ENCODE measurements at regions not wholly inside any gene's neighbourhood (a gene's known extent, or its start where the extent isn't known, plus 50 kb on each side); places are given as distances from the start of the nearest gene placed in this dataset.

- H3K36me3 ChIP-seq (ENCODE audit: insufficient read depth, low read depth, low read length), result no peaks in the 10 kb centered on the region
- no peak overlapping the region for H3K27ac ChIP-seq (ENCODE audit: low read length)
- H3K9ac ChIP-seq (ENCODE audit: low read depth, low read length), result no peak overlapping the region
- H3K9me3 ChIP-seq (ENCODE audit: insufficient read depth, low read depth, low read length), result no peaks in the 10 kb centered on the region
- H3K4me3 ChIP-seq (ENCODE audit: low read length), result no peak overlapping the region
- no peaks in the 10 kb centered on the region for H3K4me1 ChIP-seq (ENCODE audit: insufficient read depth, low read length)
- H3K27me3 ChIP-seq (ENCODE audit: insufficient read depth, low read length), result no peaks in the 10 kb centered on the region
These were observed 231.7 kb downstream of the MZT1 start for GRCh38 chr13:72495681-72496080.

GRCh38 chr13:72489751-72490150, 237.7 kb downstream of the MZT1 start:
- H3K27me3 ChIP-seq (ENCODE audit: insufficient read depth, low read length), result no peaks in the 10 kb centered on the region
- no peaks in the 10 kb centered on the region for H3K4me1 ChIP-seq (ENCODE audit: insufficient read depth, low read length)
- H3K9me3 ChIP-seq (ENCODE audit: insufficient read depth, low read depth, low read length), result no peaks in the 10 kb centered on the region
- H3K27ac ChIP-seq (ENCODE audit: low read length), result no peak overlapping the region
- no peaks in the 10 kb centered on the region for H3K36me3 ChIP-seq (ENCODE audit: insufficient read depth, low read depth, low read length)
- no peak overlapping the region for H3K4me3 ChIP-seq (ENCODE audit: low read length)
- H3K9ac ChIP-seq (ENCODE audit: low read depth, low read length), result no peak overlapping the region

DNA sequence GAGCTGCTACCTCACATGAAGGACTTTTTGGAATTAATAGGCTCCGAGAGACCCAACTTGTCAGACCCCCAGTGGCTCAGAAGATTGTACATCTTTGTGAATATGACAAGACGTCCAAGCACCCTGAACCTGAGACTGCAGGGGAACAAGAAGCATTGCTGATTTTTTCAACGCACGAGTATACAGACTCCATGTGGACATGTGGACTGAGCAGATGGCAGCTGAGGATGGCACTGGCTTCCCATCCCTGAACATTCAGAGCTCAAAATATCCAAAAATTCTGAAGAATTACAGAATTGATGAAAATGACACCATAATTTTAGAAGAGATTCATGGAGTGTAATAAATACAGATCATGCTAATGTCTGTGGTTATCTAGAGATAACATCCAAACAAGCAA, 254.1 kb downstream of the MZT1 start:
- Histone ChIP-seq H3K27ac (ENCODE audit: low read length) (no peak overlapping the region), H3K4me3 (ENCODE audit: low read length) (no peak overlapping the region), H3K9me3 (ENCODE audit: insufficient read depth, low read depth, low read length) (no peaks in the 10 kb centered on the region), H3K36me3 (ENCODE audit: insufficient read depth, low read depth, low read length) (no peaks in the 10 kb centered on the region), H3K9ac (ENCODE audit: low read depth, low read length) (no peak overlapping the region), H3K4me1 (ENCODE audit: insufficient read depth, low read length) (no peaks in the 10 kb centered on the region), H3K27me3 (ENCODE audit: insufficient read depth, low read length) (no peaks in the 10 kb centered on the region)

- H3K4me1 ChIP-seq (ENCODE audit: insufficient read depth, low read length), result no peaks in the 10 kb centered on the region
- H3K27me3 ChIP-seq (ENCODE audit: insufficient read depth, low read length), result no peaks in the 10 kb centered on the region
These were observed 257.5 kb downstream of the MZT1 start for GRCh38 chr13:72469906-72470305.

GRCh38 chr13:72463561-72463960, 263.9 kb downstream of the MZT1 start:
- H3K4me3 ChIP-seq (ENCODE audit: low read length), result no peak overlapping the region
- H3K27ac ChIP-seq (ENCODE audit: low read length), result no peak overlapping the region
- no peak overlapping the region for H3K9ac ChIP-seq (ENCODE audit: low read depth, low read length)
- no peaks in the 10 kb centered on the region for H3K27me3 ChIP-seq (ENCODE audit: insufficient read depth, low read length)
- H3K36me3 ChIP-seq (ENCODE audit: insufficient read depth, low read depth, low read length), result no peaks in the 10 kb centered on the region
- H3K4me1 ChIP-seq (ENCODE audit: insufficient read depth, low read length), result peaks cover 3% of the 10 kb centered on the region
- H3K9me3 ChIP-seq (ENCODE audit: insufficient read depth, low read depth, low read length), result no peaks in the 10 kb centered on the region

More at GRCh38 chr13:72469906-72470305, 257.5 kb downstream of the MZT1 start:
- Histone ChIP-seq H3K36me3 (ENCODE audit: insufficient read depth, low read depth, low read length) (no peaks in the 10 kb centered on the region), H3K4me3 (ENCODE audit: low read length) (no peak overlapping the region), H3K9me3 (ENCODE audit: insufficient read depth, low read depth, low read length) (no peaks in the 10 kb centered on the region), H3K27ac (ENCODE audit: low read length) (no peak overlapping the region), H3K9ac (ENCODE audit: low read depth, low read length) (no peak overlapping the region)

DNA sequence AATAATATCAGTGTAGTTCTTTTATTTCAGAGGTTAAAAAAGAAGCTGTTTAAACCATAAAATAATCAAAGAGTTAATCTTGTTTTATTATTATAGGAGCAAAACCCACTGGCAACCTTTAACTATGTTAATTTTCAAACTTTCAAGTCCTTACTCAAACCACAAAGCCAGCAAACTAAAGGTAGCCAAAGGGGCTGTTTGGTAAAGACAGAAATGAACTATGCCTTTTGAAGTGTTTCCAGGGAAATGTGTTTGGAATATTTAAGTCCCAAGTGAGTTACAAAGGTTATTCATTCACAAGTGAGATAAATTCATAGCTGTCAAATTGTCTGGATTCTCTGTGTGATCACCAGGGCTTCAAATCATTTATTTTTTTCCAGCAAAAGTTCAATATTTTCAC, 264.7 kb downstream of the MZT1 start:
- Histone ChIP-seq H3K27ac (ENCODE audit: low read length) (no peak overlapping the region), H3K4me1 (ENCODE audit: insufficient read depth, low read length) (peaks cover 7% of the 10 kb centered on the region), H3K4me3 (ENCODE audit: low read length) (no peak overlapping the region), H3K27me3 (ENCODE audit: insufficient read depth, low read length) (no peaks in the 10 kb centered on the region), H3K9ac (ENCODE audit: low read depth, low read length) (no peak overlapping the region), H3K9me3 (ENCODE audit: insufficient read depth, low read depth, low read length) (no peaks in the 10 kb centered on the region), H3K36me3 (ENCODE audit: insufficient read depth, low read depth, low read length) (no peaks in the 10 kb centered on the region)

- no peak overlapping the region for H3K4me3 ChIP-seq (ENCODE audit: low read length)
- H3K36me3 ChIP-seq (ENCODE audit: insufficient read depth, low read depth, low read length), result no peaks in the 10 kb centered on the region
- no peaks in the 10 kb centered on the region for H3K27me3 ChIP-seq (ENCODE audit: insufficient read depth, low read length)
- H3K9ac ChIP-seq (ENCODE audit: low read depth, low read length), result no peak overlapping the region
- H3K27ac ChIP-seq (ENCODE audit: low read length), result no peak overlapping the region
- peaks cover 8% of the 10 kb centered on the region for H3K4me1 ChIP-seq (ENCODE audit: insufficient read depth, low read length)
- no peaks in the 10 kb centered on the region for H3K9me3 ChIP-seq (ENCODE audit: insufficient read depth, low read depth, low read length)
These were observed 265.3 kb downstream of the MZT1 start for GRCh38 chr13:72462166-72462565.

- no peak overlapping the region for H3K9ac ChIP-seq (ENCODE audit: low read depth, low read length)
- peaks cover 8% of the 10 kb centered on the region for H3K4me1 ChIP-seq (ENCODE audit: insufficient read depth, low read length)
- no peak overlapping the region for H3K4me3 ChIP-seq (ENCODE audit: low read length)
- H3K9me3 ChIP-seq (ENCODE audit: insufficient read depth, low read depth, low read length), result no peaks in the 10 kb centered on the region
- H3K36me3 ChIP-seq (ENCODE audit: insufficient read depth, low read depth, low read length), result no peaks in the 10 kb centered on the region
- H3K27me3 ChIP-seq (ENCODE audit: insufficient read depth, low read length), result no peaks in the 10 kb centered on the region
- H3K27ac ChIP-seq (ENCODE audit: low read length), result no peak overlapping the region
These were observed 268.7 kb downstream of the MZT1 start for GRCh38 chr13:72458701-72459100.

DNA sequence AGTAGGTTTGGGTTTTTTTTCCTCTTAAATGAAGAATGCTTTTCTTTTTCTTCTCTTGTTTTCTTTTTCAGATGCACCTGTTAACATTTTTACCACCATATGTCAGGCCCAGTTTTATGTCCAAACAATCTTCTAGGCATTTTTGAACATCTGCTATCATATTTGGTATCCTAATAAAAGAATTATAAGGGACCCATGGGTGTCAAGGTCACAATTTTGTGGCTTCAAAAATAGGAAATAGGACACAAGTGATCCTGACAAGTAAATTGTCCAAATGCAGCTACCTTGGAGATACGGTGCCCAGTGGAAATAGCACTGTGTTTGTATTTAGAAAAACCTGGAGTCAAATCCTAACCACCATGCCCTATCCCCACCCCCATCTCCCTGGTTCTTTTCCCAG, 270.3 kb downstream of the MZT1 start:
- peaks cover 8% of the 10 kb centered on the region for H3K4me1 ChIP-seq (ENCODE audit: insufficient read depth, low read length)
- no peak overlapping the region for H3K9ac ChIP-seq (ENCODE audit: low read depth, low read length)
- H3K4me3 ChIP-seq (ENCODE audit: low read length), result no peak overlapping the region
- H3K27ac ChIP-seq (ENCODE audit: low read length), result no peak overlapping the region
- H3K9me3 ChIP-seq (ENCODE audit: insufficient read depth, low read depth, low read length), result no peaks in the 10 kb centered on the region
- H3K27me3 ChIP-seq (ENCODE audit: insufficient read depth, low read length), result no peaks in the 10 kb centered on the region
- H3K36me3 ChIP-seq (ENCODE audit: insufficient read depth, low read depth, low read length), result no peaks in the 10 kb centered on the region

DNA sequence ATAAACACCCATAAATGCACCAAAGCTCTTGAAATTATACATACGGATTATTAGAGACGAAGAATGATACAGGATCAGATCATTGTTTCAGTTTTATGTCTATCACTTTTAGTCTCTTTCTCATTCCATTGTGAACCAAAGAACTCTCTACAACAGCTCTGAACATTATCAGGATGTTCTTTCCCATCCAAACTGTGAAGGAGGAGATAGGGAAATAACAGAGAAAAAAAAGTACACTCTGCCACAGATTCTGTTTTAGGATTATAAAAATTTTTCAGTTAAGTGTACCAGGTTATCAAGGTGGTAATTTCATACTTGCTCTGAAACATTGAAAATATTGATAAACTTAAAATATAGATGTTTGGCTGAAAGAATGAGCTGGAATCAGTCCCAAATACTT, 270.9 kb downstream of the MZT1 start:
- no peaks in the 10 kb centered on the region for H3K9me3 ChIP-seq (ENCODE audit: insufficient read depth, low read depth, low read length)
- H3K27me3 ChIP-seq (ENCODE audit: insufficient read depth, low read length), result no peaks in the 10 kb centered on the region
- H3K27ac ChIP-seq (ENCODE audit: low read length), result no peak overlapping the region
- no peaks in the 10 kb centered on the region for H3K36me3 ChIP-seq (ENCODE audit: insufficient read depth, low read depth, low read length)
- no peak overlapping the region for H3K9ac ChIP-seq (ENCODE audit: low read depth, low read length)
- no peak overlapping the region for H3K4me3 ChIP-seq (ENCODE audit: low read length)
- peaks cover 8% of the 10 kb centered on the region for H3K4me1 ChIP-seq (ENCODE audit: insufficient read depth, low read length)

DNA sequence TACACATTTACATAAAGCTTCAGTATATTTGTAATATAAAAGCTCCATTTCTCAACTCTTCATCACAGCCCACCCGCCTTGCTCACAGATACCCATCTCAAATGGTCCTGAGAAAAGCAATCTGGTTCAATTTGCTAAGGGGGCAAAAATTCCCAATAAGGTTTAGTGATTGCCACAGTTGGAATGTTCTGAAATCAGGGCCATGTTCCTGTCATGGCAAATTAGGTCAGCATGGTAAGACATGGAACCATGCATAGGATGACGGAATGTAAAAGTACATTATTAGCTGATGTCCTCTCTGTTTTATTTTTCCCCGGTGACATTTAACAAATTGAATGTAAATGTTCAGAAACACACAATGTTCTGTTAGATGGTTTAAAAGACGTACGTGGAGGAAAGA, 274.3 kb downstream of the MZT1 start:
- Histone ChIP-seq H3K36me3 (ENCODE audit: insufficient read depth, low read depth, low read length) (no peaks in the 10 kb centered on the region), H3K9ac (ENCODE audit: low read depth, low read length) (no peak overlapping the region), H3K4me1 (ENCODE audit: insufficient read depth, low read length) (peaks cover 4% of the 10 kb centered on the region; the same call in 1 of the 2 replicates), H3K9me3 (ENCODE audit: insufficient read depth, low read depth, low read length) (peaks cover 4% of the 10 kb centered on the region), H3K4me3 (ENCODE audit: low read length) (no peak overlapping the region), H3K27ac (ENCODE audit: low read length) (no peak overlapping the region), H3K27me3 (ENCODE audit: insufficient read depth, low read length) (no peaks in the 10 kb centered on the region)

- H3K27ac ChIP-seq (ENCODE audit: low read length), result no peak overlapping the region
- no peak overlapping the region for H3K4me3 ChIP-seq (ENCODE audit: low read length)
- H3K36me3 ChIP-seq (ENCODE audit: insufficient read depth, low read depth, low read length), result no peaks in the 10 kb centered on the region
- H3K9ac ChIP-seq (ENCODE audit: low read depth, low read length), result no peak overlapping the region
- no peaks in the 10 kb centered on the region for H3K27me3 ChIP-seq (ENCODE audit: insufficient read depth, low read length)
- peaks cover 11% of the 10 kb centered on the region for H3K9me3 ChIP-seq (ENCODE audit: insufficient read depth, low read depth, low read length)
- H3K4me1 ChIP-seq (ENCODE audit: insufficient read depth, low read length), result no peaks in the 10 kb centered on the region
These were observed 279.3 kb downstream of the MZT1 start for GRCh38 chr13:72448082-72448481.

GRCh38 chr13:72444999-72445398, 282.4 kb downstream of the MZT1 start:
- H3K27ac ChIP-seq (ENCODE audit: low read length), result no peak overlapping the region
- no peaks in the 10 kb centered on the region for H3K4me1 ChIP-seq (ENCODE audit: insufficient read depth, low read length)
- H3K27me3 ChIP-seq (ENCODE audit: insufficient read depth, low read length), result no peaks in the 10 kb centered on the region
- no peak overlapping the region for H3K4me3 ChIP-seq (ENCODE audit: low read length)
- H3K9me3 ChIP-seq (ENCODE audit: insufficient read depth, low read depth, low read length), result peaks cover 11% of the 10 kb centered on the region
- H3K36me3 ChIP-seq (ENCODE audit: insufficient read depth, low read depth, low read length), result no peaks in the 10 kb centered on the region
- no peak overlapping the region for H3K9ac ChIP-seq (ENCODE audit: low read depth, low read length)
